NCI-H446 (cell line): ENCODE measurements at regions not wholly inside any gene's neighbourhood (a gene's known extent, or its start where the extent isn't known, plus 50 kb on each side); places are given as distances from the start of the nearest gene placed in this dataset.
"Not testable (repeated sequence)": the region's sequence is repeated elsewhere in the genome, so short reads cannot be mapped to it uniquely, and the experiment has no call there.

Experiments
- DNase-seq, 2 experiments: peaks; one replicate each; lab custom pipeline; 2025; lab: John Stamatoyannopoulos, UW

GRCh38 chr21:17293016-17293562 lies 219.8 kb upstream of the CXADR start:
- DNase-seq: peak in 1 of 2 experiments; percentile 19

- no peak for DNase-seq
Measured at GRCh38 chr21:17295997-17296396, 216.8 kb upstream of the CXADR start.

- DNase-seq: not testable (repeated sequence)
Measured at GRCh38 chr21:17299576-17299975, 213.3 kb upstream of the CXADR start.

- DNase-seq: not testable (repeated sequence)
Measured at GRCh38 chr21:17327715-17328114, 185.1 kb upstream of the CXADR start.

- peak in 1 of 2 experiments; percentile 14 for DNase-seq
Measured at GRCh38 chr21:17334484-17334883, 178.4 kb upstream of the CXADR start.

- no peak for DNase-seq
Measured at GRCh38 chr21:17340081-17340480, 172.8 kb upstream of the CXADR start.

- DNase-seq: no peak
Measured at GRCh38 chr21:17343055-17343454, 169.8 kb upstream of the CXADR start.

GRCh38 chr21:17348357-17348756 lies 164.5 kb upstream of the CXADR start:
- DNase-seq: no peak

- no peak for DNase-seq
Measured at GRCh38 chr21:17348849-17349248, 164.0 kb upstream of the CXADR start.

GRCh38 chr21:17351766-17352165 lies 161.1 kb upstream of the CXADR start:
- DNase-seq: no peak

- DNase-seq: peak in 1 of 2 experiments; percentile 8
Measured at GRCh38 chr21:17352996-17353655, 159.7 kb upstream of the CXADR start.

GRCh38 chr21:17359781-17360180 lies 153.1 kb upstream of the CXADR start:
- DNase-seq: peak in 1 of 2 experiments; percentile 26

GRCh38 chr21:17368748-17369363 lies 144.0 kb upstream of the CXADR start:
- DNase-seq: no peak

GRCh38 chr21:17370263-17370662 lies 142.6 kb upstream of the CXADR start:
- DNase-seq: no peak

GRCh38 chr21:17370916-17371315 lies 141.9 kb upstream of the CXADR start:
- no peak for DNase-seq

GRCh38 chr21:17371450-17371849 lies 141.4 kb upstream of the CXADR start:
- DNase-seq: no peak

- DNase-seq: no peak
Measured at GRCh38 chr21:17372200-17372599, 140.6 kb upstream of the CXADR start.

GRCh38 chr21:17386498-17386897 lies 126.3 kb upstream of the CXADR start:
- DNase-seq: no peak

- DNase-seq: peak; percentile 72 to 91
Measured at GRCh38 chr21:17387030-17387617, 125.7 kb upstream of the CXADR start.

- DNase-seq: peak; percentile 55 to 82
Measured at GRCh38 chr21:17388226-17388625, 124.6 kb upstream of the CXADR start.

- no peak for DNase-seq
Measured at GRCh38 chr21:17389311-17389710, 123.5 kb upstream of the CXADR start.

- DNase-seq: no peak
Measured at GRCh38 chr21:17390569-17390968, 122.3 kb upstream of the CXADR start.

- no peak for DNase-seq
Measured at GRCh38 chr21:17391811-17392340, 121.0 kb upstream of the CXADR start.
